Vagina (tissue), 2 donors: ENCODE measurements at regions not wholly inside any gene's neighbourhood (a gene's known extent, or its start where the extent isn't known, plus 50 kb on each side); places are given as distances from the start of the nearest gene placed in this dataset.
"Not testable (repeated sequence)": the region's sequence is repeated elsewhere in the genome, so short reads cannot be mapped to it uniquely, and the experiment has no call there.

Experiments used
- DNase-seq, 2 donors: peaks; one replicate each; pipeline ENCODE4 v3.0.0-alpha.2; 2017; ENCODE audit errors: extremely low spot score in 2 of 2
- H3K27ac ChIP-seq: fragments of 200-600 bp; sonication (generic); one replicate; pipeline ENCODE4 v1.5.1; 2019
- H3K27me3 ChIP-seq: fragments of 200-600 bp; sonication (generic); one replicate; pipeline ENCODE4 v1.5.1; 2019
- H3K36me3 ChIP-seq, 2 donors: fragments of 200-600 bp; sonication (generic); one replicate each; pipeline ENCODE4 v1.5.1; 2017 to 2019
- H3K4me1 ChIP-seq: fragments of 200-600 bp; sonication (generic); one replicate; pipeline ENCODE4 v1.5.1; 2019
- H3K4me3 ChIP-seq, 2 donors: fragments of 200-600 bp; sonication (generic); 1 replicate in 1 of 2; 2 replicates in 1 of 2; pipeline ENCODE4 v1.5.1; 2016 to 2019
- H3K9me3 ChIP-seq: fragments of 200-600 bp; sonication (generic); one replicate; pipeline ENCODE4 v1.5.1; 2019
- POLR2A ChIP-seq, 2 donors: fragments of 450-650 bp; IDR thresholded peaks; one replicate each; pipeline ENCODE4 v1.6.1; 2017; ENCODE audit warnings: antibody characterized with exemption in 2 of 2, mild to moderate bottlenecking in 2 of 2, moderate library complexity in 2 of 2
- POLR2AphosphoS5 ChIP-seq, 2 donors: sonication (generic); formaldehyde crosslinking; IDR thresholded peaks; one replicate each; pipeline ENCODE4 v1.9.0; 2017; ENCODE audit warnings: antibody characterized with exemption in 2 of 2, mild to moderate bottlenecking in 2 of 2, low read depth in 1 of 2; ENCODE audit not compliant: insufficient read depth in 1 of 2
- intact Hi-C: fragments of 100-400 bp; cut with DNase I; formaldehyde crosslinking; loops from one replicate; pipeline ENCODE4 v1.15.1; 2023
- TF ChIP-seq, protein P1 (sequence below), 3 experiments: fragments of 450-650 bp in 2 of 3; fragments of 200-600 bp in 1 of 3; sonication (generic) in 1 of 3; IDR thresholded peaks; one replicate each; pipeline ENCODE4 v1.5.1; 2017 to 2019; ENCODE audit warnings: antibody characterized with exemption in 3 of 3, mild to moderate bottlenecking in 2 of 3, moderate library complexity in 2 of 3

DNA sequence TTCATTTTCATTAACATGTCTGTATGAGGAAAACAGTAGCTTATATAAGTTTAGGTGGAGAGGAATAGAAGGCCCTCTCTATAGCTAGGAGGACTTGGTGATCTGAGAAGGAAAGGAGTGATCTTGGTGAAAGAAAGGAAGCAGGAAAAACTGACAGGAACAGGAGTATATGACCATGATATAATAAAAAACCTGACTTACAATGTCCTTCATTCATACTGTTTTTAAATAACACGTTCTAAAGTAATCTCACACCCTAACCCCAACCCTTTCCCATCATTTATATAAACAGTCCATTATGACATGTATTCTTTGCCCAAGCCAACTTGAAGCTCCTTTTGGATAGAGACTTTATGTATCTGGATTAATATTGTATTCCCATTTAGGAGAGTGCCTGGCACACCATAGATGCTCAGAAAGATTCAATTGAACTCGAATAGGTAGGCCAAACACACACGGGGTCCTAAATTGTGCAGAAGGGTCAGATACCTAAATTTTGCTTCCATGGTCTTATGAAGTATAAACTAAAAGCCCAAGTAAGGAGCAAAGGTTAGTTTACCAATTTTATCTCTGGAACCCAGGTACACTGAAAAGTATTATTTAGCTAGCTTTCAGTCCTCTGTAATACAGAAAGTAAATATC lies 75.9 kb downstream of the OR2B2 start:
- peaks cover 32% of the 10 kb centered on the region for H3K4me1 ChIP-seq
- no peaks in the 10 kb centered on the region for H3K36me3 ChIP-seq
- intact Hi-C loops = loop anchor here (10.0 kb wide), 1 partner anchor 1281 kb away; no protein-coding TSS in a partner anchor
- H3K4me3 ChIP-seq = peak overlapping the region; percentile 69 to 84
- no peak for TF ChIP-seq POLR2A (IDR thresholded peaks at IDR 0.05)
- TF ChIP-seq, protein P1, sequence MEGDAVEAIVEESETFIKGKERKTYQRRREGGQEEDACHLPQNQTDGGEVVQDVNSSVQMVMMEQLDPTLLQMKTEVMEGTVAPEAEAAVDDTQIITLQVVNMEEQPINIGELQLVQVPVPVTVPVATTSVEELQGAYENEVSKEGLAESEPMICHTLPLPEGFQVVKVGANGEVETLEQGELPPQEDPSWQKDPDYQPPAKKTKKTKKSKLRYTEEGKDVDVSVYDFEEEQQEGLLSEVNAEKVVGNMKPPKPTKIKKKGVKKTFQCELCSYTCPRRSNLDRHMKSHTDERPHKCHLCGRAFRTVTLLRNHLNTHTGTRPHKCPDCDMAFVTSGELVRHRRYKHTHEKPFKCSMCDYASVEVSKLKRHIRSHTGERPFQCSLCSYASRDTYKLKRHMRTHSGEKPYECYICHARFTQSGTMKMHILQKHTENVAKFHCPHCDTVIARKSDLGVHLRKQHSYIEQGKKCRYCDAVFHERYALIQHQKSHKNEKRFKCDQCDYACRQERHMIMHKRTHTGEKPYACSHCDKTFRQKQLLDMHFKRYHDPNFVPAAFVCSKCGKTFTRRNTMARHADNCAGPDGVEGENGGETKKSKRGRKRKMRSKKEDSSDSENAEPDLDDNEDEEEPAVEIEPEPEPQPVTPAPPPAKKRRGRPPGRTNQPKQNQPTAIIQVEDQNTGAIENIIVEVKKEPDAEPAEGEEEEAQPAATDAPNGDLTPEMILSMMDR (IDR thresholded peaks at IDR 0.05) = no peak
- no peak for TF ChIP-seq POLR2AphosphoS5 (IDR thresholded peaks at IDR 0.05; ENCODE audit: insufficient read depth in 1 of 2, low read depth in 1 of 2)
- H3K9me3 ChIP-seq = no peaks in the 10 kb centered on the region
- no peaks in the 10 kb centered on the region for H3K27me3 ChIP-seq
- peak overlapping the region; percentile 93 for H3K27ac ChIP-seq
- no peak for DNase-seq

DNA sequence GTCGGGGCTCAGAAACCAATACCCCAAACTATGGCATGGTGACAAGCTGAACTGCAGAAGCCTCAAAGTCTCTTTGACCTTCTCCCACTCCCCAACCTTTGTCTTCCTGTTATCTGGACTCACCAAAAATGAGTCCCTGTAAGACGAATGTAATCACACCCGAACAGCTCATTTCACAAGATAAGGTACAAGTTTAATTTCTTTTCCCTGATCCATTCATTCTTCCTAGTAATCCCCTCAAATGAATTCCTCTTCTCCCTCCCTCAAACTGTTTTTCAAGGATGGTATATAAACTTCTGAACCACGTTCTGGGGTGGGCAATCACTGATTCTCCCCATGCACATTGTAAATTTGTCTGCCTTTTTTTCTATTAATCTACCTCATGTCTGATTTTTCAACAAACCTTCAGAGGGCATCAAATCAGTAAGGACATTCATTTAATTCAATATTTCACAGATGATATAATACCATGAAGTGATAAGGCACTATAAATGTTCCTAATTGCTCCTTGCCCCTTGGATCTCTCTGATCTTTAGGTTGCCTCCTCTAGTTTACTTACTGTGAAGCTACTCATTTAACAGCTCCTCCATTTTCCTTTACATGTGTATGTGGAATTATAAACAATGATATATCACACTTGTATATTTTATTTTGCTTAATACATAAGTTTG lies 77.2 kb downstream of the OR2B2 start:
- no peak overlapping the region for H3K27ac ChIP-seq
- no peak overlapping the region for H3K4me3 ChIP-seq
- H3K27me3 ChIP-seq = no peaks in the 10 kb centered on the region
- DNase-seq = no peak
- H3K4me1 ChIP-seq = peaks cover 29% of the 10 kb centered on the region
- no peaks in the 10 kb centered on the region for H3K9me3 ChIP-seq
- TF ChIP-seq, protein P1 (IDR thresholded peaks at IDR 0.05) = no peak
- TF ChIP-seq POLR2AphosphoS5 (IDR thresholded peaks at IDR 0.05; ENCODE audit: insufficient read depth in 1 of 2, low read depth in 1 of 2) = no peak
- no peak for TF ChIP-seq POLR2A (IDR thresholded peaks at IDR 0.05)
- no peaks in the 10 kb centered on the region for H3K36me3 ChIP-seq
- intact Hi-C loops = loop anchor here (10.0 kb wide), 1 partner anchor 1280 kb away; no protein-coding TSS in a partner anchor

DNA sequence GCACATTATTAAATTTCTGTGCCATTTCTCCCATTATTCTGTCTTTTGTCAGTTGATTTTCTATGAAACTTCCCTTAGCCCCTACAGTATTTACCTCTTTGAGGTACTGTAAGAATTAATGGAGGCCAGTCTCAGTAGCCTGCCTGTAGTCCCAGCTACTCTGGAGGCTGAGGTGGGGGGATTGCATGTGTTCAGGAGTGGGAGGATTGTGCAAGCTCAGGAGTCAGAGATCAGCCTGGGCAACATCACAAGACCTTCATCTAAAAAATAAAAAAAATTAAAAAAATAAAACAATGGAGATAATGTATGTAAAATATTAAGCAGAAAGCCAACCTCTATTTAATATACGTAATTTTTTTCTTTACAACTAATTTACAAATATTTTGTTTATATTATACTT lies 77.8 kb downstream of the OR2B2 start:
- H3K27ac ChIP-seq = no peak overlapping the region
- intact Hi-C loops = loop anchor here (10.0 kb wide), 1 partner anchor 1280 kb away; no protein-coding TSS in a partner anchor
- DNase-seq = no peak
- TF ChIP-seq POLR2A (IDR thresholded peaks at IDR 0.05) (no peak), POLR2AphosphoS5 (IDR thresholded peaks at IDR 0.05; ENCODE audit: insufficient read depth in 1 of 2, low read depth in 1 of 2) (no peak)
- TF ChIP-seq, protein P1 (IDR thresholded peaks at IDR 0.05) = no peak
- no peaks in the 10 kb centered on the region for H3K9me3 ChIP-seq
- no peaks in the 10 kb centered on the region for H3K27me3 ChIP-seq
- no peak overlapping the region for H3K4me3 ChIP-seq
- peaks cover 23% of the 10 kb centered on the region for H3K4me1 ChIP-seq
- H3K36me3 ChIP-seq = no peaks in the 10 kb centered on the region

DNA sequence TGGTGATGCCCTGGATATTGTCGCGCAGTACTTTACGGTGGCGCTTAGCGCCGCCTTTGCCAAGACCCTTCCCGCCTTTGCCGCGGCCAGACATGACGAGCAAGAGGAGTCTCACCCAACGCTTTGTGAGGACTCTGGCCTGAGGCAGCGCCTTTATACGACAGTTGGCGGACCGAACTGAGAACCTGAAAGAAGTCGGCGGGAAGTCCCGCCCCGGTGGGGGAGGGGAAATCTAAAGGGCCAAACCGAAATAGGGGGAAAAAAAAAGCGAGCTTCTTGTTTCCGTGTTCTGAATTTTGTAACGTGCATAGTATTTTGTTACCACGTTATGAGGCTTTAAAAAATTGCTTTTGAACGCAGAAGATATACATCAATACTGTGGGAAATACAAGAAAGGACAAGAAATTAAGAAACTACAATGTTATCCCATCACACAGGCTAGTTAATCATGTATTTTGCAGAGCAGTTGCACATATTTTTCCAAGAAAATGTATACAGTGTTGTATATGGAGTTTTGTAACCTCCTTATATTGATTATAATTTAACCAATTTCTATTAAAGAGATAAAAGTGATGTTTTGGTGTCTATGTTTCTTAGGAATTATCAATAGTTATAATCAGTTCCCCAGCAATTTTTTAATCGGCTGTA lies 80.6 kb downstream of the OR2B2 start:
- not testable (repeated sequence) for H3K4me1 ChIP-seq, H3K36me3 ChIP-seq, DNase-seq, H3K27me3 ChIP-seq, H3K9me3 ChIP-seq, H3K27ac ChIP-seq
- intact Hi-C loops = loop anchor here (10.0 kb wide), 1 partner anchor 1277 kb away; no protein-coding TSS in a partner anchor
- TF ChIP-seq POLR2AphosphoS5 (IDR thresholded peaks at IDR 0.05; ENCODE audit: insufficient read depth in 1 of 2, low read depth in 1 of 2) = peak; percentile 70 to 72
- H3K4me3 ChIP-seq = peak overlapping the region in 1 of 2 donors; percentile 36

DNA sequence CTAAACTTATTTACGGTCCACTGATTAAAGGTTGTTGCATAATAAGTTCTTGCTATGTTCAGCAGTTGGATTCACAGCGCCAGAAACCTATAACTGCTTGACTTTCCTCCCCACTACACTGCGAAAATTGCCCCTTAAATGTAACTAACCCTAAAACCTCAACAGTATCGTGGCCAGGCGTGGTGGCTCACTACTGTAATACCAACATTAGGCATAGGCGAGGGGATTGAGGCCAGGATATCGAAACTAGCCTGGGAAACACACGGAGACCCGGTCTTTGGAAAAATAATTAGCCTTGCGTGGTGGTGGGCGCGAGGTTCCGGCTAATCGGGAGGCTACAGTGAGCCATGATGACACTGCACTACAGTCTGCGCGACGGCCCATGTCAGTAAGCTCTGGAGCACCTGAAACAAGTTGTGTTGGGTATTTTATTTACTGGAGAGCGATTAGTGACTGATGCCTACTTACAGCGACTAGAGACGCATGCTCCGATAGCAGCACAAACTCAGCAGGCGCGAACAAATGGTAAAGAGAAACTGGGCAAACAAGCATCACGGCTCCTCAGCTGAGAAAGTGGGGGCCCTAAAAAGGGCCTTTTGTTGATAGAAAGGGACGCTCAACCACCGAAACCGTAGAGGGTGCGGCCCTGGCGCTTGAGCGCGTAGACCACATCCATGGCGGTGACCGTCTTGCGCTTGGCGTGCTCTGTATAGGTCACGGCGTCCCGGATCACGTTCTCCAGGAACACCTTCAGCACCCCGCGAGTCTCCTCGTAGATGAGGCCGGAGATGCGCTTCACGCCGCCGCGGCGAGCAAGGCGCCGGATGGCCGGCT lies 81.4 kb downstream of the OR2B2 start:
- DNase-seq, H3K9me3 ChIP-seq, H3K27me3 ChIP-seq, H3K4me1 ChIP-seq, H3K36me3 ChIP-seq: not testable (repeated sequence)
- Histone ChIP-seq H3K27ac (peak overlapping the region; percentile 47), H3K4me3 (peak overlapping the region; percentile 23 to 36)
- TF ChIP-seq POLR2AphosphoS5 (IDR thresholded peaks at IDR 0.05; ENCODE audit: insufficient read depth in 1 of 2, low read depth in 1 of 2) = peak in 1 of 2 donors; percentile 71
- intact Hi-C loops = loop anchor here (10.0 kb wide), 1 partner anchor 1276 kb away; no protein-coding TSS in a partner anchor
